IMR-90 (cell line): ENCODE measurements at regions not wholly inside any gene's neighbourhood (a gene's known extent, or its start where the extent isn't known, plus 50 kb on each side); places are given as distances from the start of the nearest gene placed in this dataset.

Experiments
- ATAC-seq: fragments of 200-7000 bp; cut with Tn5 transposase; 2 replicates; pipeline ENCODE4 v1.9.1; 2020; ENCODE audit warnings: low read depth, mild to moderate bottlenecking, moderate library complexity
- BruUV-seq: library from RNA; stranded (reverse); fragments of 400-500 nt; replicated peaks from 2 replicates; lab custom pipeline; 2021; lab: Mats Ljungman, UMichigan
- CTCF ChIA-PET: fragments of 300-600 bp; formaldehyde crosslinking; extraction: SDS; loops from one replicate; lab custom pipeline; 2021; ENCODE audit warnings: antibody characterized with exemption; lab: Yijun Ruan, JAX
- POLR2A ChIA-PET: fragments of 300-600 bp; sonication (Branson Sonifier 250); formaldehyde crosslinking; loops from one replicate; lab custom pipeline; 2022; ENCODE audit warnings: antibody characterized with exemption; ENCODE audit not compliant: unreplicated experiment; lab: Charles Lee
- DNase-seq: peaks from one replicate; pipeline ENCODE4 v3.0.0; 2013
- H2AFZ ChIP-seq: replicated peaks from 2 replicates; pipeline ENCODE3; 2013; ENCODE audit warnings: low read length, mild to moderate bottlenecking; ENCODE audit not compliant: poor library complexity
- H2AK5ac ChIP-seq: 2 replicates; pipeline ENCODE4 v1.6.1; 2013; ENCODE audit warnings: low read depth, low read length, inconsistent platforms
- H2AK9ac ChIP-seq: replicated peaks from 2 replicates; pipeline ENCODE3; 2013; ENCODE audit warnings: mild to moderate bottlenecking, low read depth, low read length, moderate library complexity; ENCODE audit not compliant: poor library complexity
- H2BK120ac ChIP-seq: 2 replicates; pipeline ENCODE4 v1.6.1; 2013; ENCODE audit warnings: low read depth, low read length, inconsistent platforms
- H2BK15ac ChIP-seq: 3 replicates; pipeline ENCODE4 v1.6.1; 2013; ENCODE audit warnings: low read depth, low read length, inconsistent platforms
- H2BK20ac ChIP-seq: 2 replicates; pipeline ENCODE4 v1.6.1; 2013; ENCODE audit warnings: low read depth, mild to moderate bottlenecking, inconsistent platforms, low read length, moderate library complexity
- H2BK5ac ChIP-seq: 2 replicates; pipeline ENCODE4 v1.6.1; 2013; ENCODE audit warnings: mild to moderate bottlenecking, low read depth, low read length, inconsistent platforms; ENCODE audit not compliant: poor library complexity, severe bottlenecking
- H3K14ac ChIP-seq: replicated peaks from 2 replicates; pipeline ENCODE4 v1.6.1; 2013; ENCODE audit warnings: low read depth, low read length, inconsistent platforms
- H3K18ac ChIP-seq: 2 replicates; pipeline ENCODE4 v1.6.1; 2013; ENCODE audit warnings: low read depth, low read length, control low read depth
- H3K23ac ChIP-seq: 2 replicates; pipeline ENCODE4 v1.6.1; 2013; ENCODE audit warnings: low read depth, low read length, inconsistent platforms
- H3K27ac ChIP-seq: 2 replicates; pipeline ENCODE4 v1.5.1; 2013; ENCODE audit warnings: mild to moderate bottlenecking, control low read depth, low read length; ENCODE audit not compliant: insufficient read depth
- H3K27me3 ChIP-seq: 2 replicates; pipeline ENCODE4 v1.6.1; 2013; ENCODE audit warnings: low read length; ENCODE audit not compliant: control insufficient read depth, insufficient read depth
- H3K36me3 ChIP-seq: 2 replicates; pipeline ENCODE4 v1.6.1; 2013; ENCODE audit warnings: low read length, mixed read lengths; ENCODE audit not compliant: control insufficient read depth, insufficient read depth
- H3K4ac ChIP-seq: 2 replicates; pipeline ENCODE4 v1.6.1; 2013; ENCODE audit warnings: low read depth, low read length, inconsistent platforms
- H3K4me1 ChIP-seq: 2 replicates; pipeline ENCODE4 v1.6.1; 2013; ENCODE audit warnings: low read length, mixed read lengths; ENCODE audit not compliant: control insufficient read depth, insufficient read depth
- H3K4me2 ChIP-seq: 2 replicates; pipeline ENCODE4 v1.6.1; 2013; ENCODE audit warnings: low read depth, mild to moderate bottlenecking, control low read depth, low read length, moderate library complexity
- H3K4me3 ChIP-seq: 2 replicates; pipeline ENCODE4 v1.5.1; 2013; ENCODE audit warnings: low read depth, mild to moderate bottlenecking, control low read depth, low read length, moderate library complexity; ENCODE audit not compliant: insufficient read depth
- H3K56ac ChIP-seq: 2 replicates; pipeline ENCODE4 v1.6.1; 2013; ENCODE audit warnings: low read length, inconsistent platforms; ENCODE audit not compliant: insufficient read depth; ENCODE audit errors: extremely low read depth
- H3K79me1 ChIP-seq, 2 experiments: 2 replicates each; pipeline ENCODE4 v1.6.1; 2013; ENCODE audit warnings: low read length in 2 of 2, inconsistent platforms in 1 of 2, low read depth in 1 of 2
- H3K9ac ChIP-seq: 2 replicates; pipeline ENCODE4 v1.6.1; 2013; ENCODE audit warnings: low read depth, low read length, control low read depth
- H3K9me1 ChIP-seq: 2 replicates; pipeline ENCODE4 v1.6.1; 2013; ENCODE audit warnings: low read length, inconsistent platforms; ENCODE audit not compliant: insufficient read depth
- H3K9me3 ChIP-seq: 2 replicates; pipeline ENCODE4 v1.6.1; 2013; ENCODE audit warnings: low read length; ENCODE audit not compliant: control insufficient read depth, insufficient read depth
- H4K20me1 ChIP-seq: 2 replicates; pipeline ENCODE4 v1.6.1; 2013; ENCODE audit warnings: low read length, inconsistent platforms; ENCODE audit not compliant: insufficient read depth
- H4K5ac ChIP-seq: 2 replicates; pipeline ENCODE4 v1.6.1; 2013; ENCODE audit warnings: mild to moderate bottlenecking, low read depth, low read length, control low read depth
- H4K8ac ChIP-seq, 2 experiments: 2 replicates each; pipeline ENCODE4 v1.6.1; 2013; ENCODE audit warnings: low read depth in 2 of 2, low read length in 2 of 2, control low read depth in 1 of 2, inconsistent platforms in 1 of 2
- H4K91ac ChIP-seq: 2 replicates; pipeline ENCODE4 v1.6.1; 2013; ENCODE audit warnings: low read depth, low read length, inconsistent platforms; ENCODE audit not compliant: insufficient read depth
- CHD1 ChIP-seq: IDR thresholded peaks from 2 replicates; pipeline ENCODE4 v1.6.1; 2012; ENCODE audit warnings: low read depth, low read length, improper control_type of control experiment
- WGBS, 2 experiments: methylation state at CpG; one replicate each; pipeline versions ENCODE4 v1.1.5 to v1.1.7; 2013; ENCODE audit warnings: missing lambda C conversion rate in 2 of 2; ENCODE audit not compliant: insufficient read length in 1 of 2; ENCODE audit errors: extremely low coverage in 2 of 2; 5-methylcytosine and 5-hydroxymethylcytosine counted together
- dilution Hi-C: fragments of 300-500 bp; cut with HindIII; formaldehyde crosslinking; loops from one replicate; pipeline ENCODE4 v1.14.3; 2018; ENCODE audit warnings: low sequenced_read_pairs; ENCODE audit not compliant: unreplicated experiment
- in situ Hi-C: fragments of 300-500 bp; cut with MboI; formaldehyde crosslinking; loops from 3 replicates; pipeline ENCODE4 v1.14.3; 2019; ENCODE audit warnings: low sequenced_read_pairs, inconsistent platforms, mixed read lengths
- intact Hi-C: fragments of 100-400 bp; cut with micrococcal nuclease; formaldehyde crosslinking; loops from 2 replicates; pipeline ENCODE4 v1.10.0; 2022

DNA sequence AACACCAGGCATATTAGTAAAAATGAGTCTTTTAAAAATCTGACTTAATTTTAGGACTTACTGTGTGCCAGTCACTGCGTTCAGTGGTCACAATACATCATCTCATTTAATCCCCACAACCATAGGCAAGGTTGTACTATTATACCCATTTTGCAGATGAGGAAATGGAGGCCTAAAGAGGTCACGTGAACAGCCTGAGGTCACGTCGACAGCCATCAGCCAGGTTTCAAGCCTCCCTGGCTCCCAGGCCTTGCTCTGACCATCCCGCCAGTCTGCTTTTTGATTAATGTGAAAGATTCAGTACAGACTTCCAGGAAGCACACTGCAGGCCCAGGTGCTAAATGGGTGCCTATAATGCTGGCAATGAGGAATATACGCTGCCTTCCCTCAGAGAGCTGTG is 86.3 kb upstream of the TOX3 start:
- H2AK9ac ChIP-seq: no peak overlapping the region
- ATAC-seq (no peak), DNase-seq (no peak)
- H3K14ac ChIP-seq: no peak overlapping the region
- no peak overlapping the region for H2AFZ ChIP-seq
- H2BK20ac ChIP-seq: no peak overlapping the region
- no peak overlapping the region for H3K23ac ChIP-seq
- in situ Hi-C loops: no loop called here
- intact Hi-C loops: no loop called here
- H3K27me3 ChIP-seq: no peaks in the 10 kb centered on the region
- no peak overlapping the region for H3K4ac ChIP-seq
- ChIA-PET CTCF (no interaction called here), POLR2A (no interaction called here)
- no peaks in the 10 kb centered on the region for H3K4me1 ChIP-seq
- no peak overlapping the region for H2BK15ac ChIP-seq
- no peak overlapping the region for H3K56ac ChIP-seq
- peaks cover 18% of the 10 kb centered on the region; the same call in 1 of the 2 replicates for H3K9me3 ChIP-seq
- no peak overlapping the region for H3K4me3 ChIP-seq
- no peak overlapping the region for H3K18ac ChIP-seq
- H3K9me1 ChIP-seq: no peaks in the 10 kb centered on the region
- H2BK120ac ChIP-seq: no peak overlapping the region
- H3K4me2 ChIP-seq: no peak overlapping the region
- H4K91ac ChIP-seq: no peak overlapping the region
- no peak overlapping the region for H4K5ac ChIP-seq
- H3K27ac ChIP-seq: no peak overlapping the region
- H3K9ac ChIP-seq: no peak overlapping the region
- no peak overlapping the region for H2BK5ac ChIP-seq
- no peak for TF ChIP-seq CHD1
- no peak overlapping the region for H4K8ac ChIP-seq
- WGBS, 2 experiments: no CpG with 5 or more reads among the region's 6 CpGs
- no peaks in the 10 kb centered on the region for H4K20me1 ChIP-seq
- no peaks in the 10 kb centered on the region for H3K79me1 ChIP-seq
- dilution Hi-C loops: no loop called here
- no peaks in the 10 kb centered on the region for H3K36me3 ChIP-seq
- H2AK5ac ChIP-seq: no peak overlapping the region
- BruUV-seq: no TSS peak
